ENCODE measurements at regions not wholly inside any gene's neighbourhood (a gene's known extent, or its start where the extent isn't known, plus 50 kb on each side); places are given as distances from the start of the nearest gene placed in this dataset.

GRCh38 chr13:37927561-37927960, 58.0 kb upstream of the TRPC4 start:
- DNase-seq, result no peak

DNA sequence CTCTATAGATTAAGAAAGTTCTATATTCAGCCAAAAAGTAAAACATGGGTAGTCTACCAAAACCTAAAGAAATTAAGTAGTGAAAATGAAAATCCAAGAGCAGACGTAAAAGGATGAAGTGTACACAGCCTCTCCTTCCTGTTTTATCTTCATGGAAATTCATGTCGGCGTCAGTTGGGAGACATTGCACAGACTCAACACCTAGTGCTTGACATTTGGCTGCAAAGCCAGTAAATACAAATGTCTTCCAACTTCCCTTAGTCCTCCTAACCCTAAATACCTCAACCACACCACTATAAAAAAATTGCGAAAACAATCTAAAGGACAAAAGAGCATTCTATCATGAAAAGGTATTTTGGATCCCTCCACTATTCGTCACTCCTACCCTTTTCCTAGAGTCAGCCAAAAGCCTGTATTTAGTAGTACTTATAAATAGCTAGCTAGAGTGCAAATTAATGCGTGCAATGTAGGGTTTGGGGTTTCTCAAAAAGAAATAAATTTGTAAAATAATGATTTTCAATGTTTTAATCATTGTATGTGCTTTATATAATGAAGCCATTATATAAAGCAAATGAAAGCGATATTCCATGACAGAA, 56.4 kb upstream of the TRPC4 start:
- DNase-seq, result no peak

DNA sequence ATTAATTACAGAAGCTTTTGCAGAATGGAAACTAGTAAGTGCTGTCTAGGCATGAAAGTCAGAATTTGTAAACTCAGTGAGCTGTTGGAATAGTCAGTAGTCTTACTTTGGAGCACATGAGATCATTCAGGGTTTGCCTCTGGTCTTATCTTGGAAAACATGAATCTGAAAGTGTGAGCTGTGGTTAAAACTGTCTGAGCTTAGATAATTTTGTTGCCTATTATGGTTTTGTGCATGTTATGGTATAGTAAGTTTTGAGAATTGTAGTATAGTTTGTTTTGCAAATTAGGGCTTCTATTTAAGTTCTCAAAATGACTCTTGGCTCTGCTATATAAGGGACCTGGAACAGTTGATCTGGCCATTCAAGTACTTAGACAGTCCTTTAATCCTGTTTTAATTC, 53.7 kb upstream of the TRPC4 start:
- DNase-seq, result no peak

- no peak for DNase-seq
Observed at GRCh38 chr13:37919329-37919880, 49.8 kb upstream of the TRPC4 start.

Data from stimulated activated CD4-positive, alpha-beta T cell treated with anti-CD3 and anti-CD28 coated beads, Interleukin-15, amount 100 ng/mL, for 24 hours (primary cell).